B cell (primary cell): ENCODE measurements at regions not wholly inside any gene's neighbourhood (a gene's known extent, or its start where the extent isn't known, plus 50 kb on each side); places are given as distances from the start of the nearest gene placed in this dataset.

Experiments
- EZH2 ChIP-seq: IDR thresholded peaks from 2 replicates; pipeline ENCODE4 v1.6.1; 2012; ENCODE audit warnings: borderline replicate concordance, low read depth, mild to moderate bottlenecking, moderate library complexity, low read length; ENCODE audit not compliant: insufficient read depth, poor library complexity, severe bottlenecking
- TF ChIP-seq, protein P1 (sequence below): fragments of 200-600 bp; IDR thresholded peaks from one replicate; pipeline ENCODE4 v1.8.0; 2022; ENCODE audit warnings: antibody characterized with exemption, mild to moderate bottlenecking

DNA sequence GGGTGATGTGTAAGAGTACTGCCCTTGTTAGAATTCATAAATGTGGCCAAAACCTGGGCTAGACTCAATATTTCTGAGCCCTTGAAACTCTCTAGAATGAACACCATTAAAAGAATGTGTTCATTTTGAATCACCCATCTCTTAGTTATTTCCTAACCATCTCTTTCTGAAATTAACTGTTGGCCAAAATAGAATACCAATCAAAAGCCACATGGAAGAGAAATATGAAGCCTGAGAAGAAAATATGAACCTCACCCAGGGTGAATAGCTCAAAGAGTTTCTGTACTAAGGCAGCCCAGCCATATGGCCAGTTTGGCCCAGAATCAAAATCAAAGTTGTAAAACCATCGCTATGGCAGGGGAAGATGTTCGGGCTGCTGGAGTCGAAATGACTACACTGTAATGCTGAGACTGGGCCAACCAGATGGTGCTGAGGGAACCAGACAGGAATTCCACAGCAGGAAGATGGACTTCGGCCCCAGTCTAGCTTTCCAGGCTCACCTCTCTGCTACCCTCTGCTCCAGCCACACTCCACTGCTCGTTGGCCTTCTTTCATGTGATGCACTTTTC, 154.3 kb upstream of the ZFHX3 start:
- TF ChIP-seq, protein P1, sequence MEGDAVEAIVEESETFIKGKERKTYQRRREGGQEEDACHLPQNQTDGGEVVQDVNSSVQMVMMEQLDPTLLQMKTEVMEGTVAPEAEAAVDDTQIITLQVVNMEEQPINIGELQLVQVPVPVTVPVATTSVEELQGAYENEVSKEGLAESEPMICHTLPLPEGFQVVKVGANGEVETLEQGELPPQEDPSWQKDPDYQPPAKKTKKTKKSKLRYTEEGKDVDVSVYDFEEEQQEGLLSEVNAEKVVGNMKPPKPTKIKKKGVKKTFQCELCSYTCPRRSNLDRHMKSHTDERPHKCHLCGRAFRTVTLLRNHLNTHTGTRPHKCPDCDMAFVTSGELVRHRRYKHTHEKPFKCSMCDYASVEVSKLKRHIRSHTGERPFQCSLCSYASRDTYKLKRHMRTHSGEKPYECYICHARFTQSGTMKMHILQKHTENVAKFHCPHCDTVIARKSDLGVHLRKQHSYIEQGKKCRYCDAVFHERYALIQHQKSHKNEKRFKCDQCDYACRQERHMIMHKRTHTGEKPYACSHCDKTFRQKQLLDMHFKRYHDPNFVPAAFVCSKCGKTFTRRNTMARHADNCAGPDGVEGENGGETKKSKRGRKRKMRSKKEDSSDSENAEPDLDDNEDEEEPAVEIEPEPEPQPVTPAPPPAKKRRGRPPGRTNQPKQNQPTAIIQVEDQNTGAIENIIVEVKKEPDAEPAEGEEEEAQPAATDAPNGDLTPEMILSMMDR, result no peak
- TF ChIP-seq EZH2, result no peak
